ENCODE measurements at regions not wholly inside any gene's neighbourhood (a gene's known extent, or its start where the extent isn't known, plus 50 kb on each side); places are given as distances from the start of the nearest gene placed in this dataset.

- intact Hi-C loops (cut with DNase I) = no loop called here
- H3K4me3 ChIP-seq = no peak overlapping the region
Observed at GRCh38 chr12:19726122-19726521, 286.8 kb downstream of the AEBP2 start.

GRCh38 chr12:19726592-19726991, 287.3 kb downstream of the AEBP2 start:
- no peaks in the 10 kb centered on the region for H3K36me3 ChIP-seq
- TF ChIP-seq POLR2AphosphoS5 (IDR thresholded peaks at IDR 0.05; ENCODE audit: insufficient read depth in 1 of 2, low read depth in 1 of 2) = no peak
- no peak for TF ChIP-seq POLR2A (IDR thresholded peaks at IDR 0.05)
- TF ChIP-seq CTCF (IDR thresholded peaks at IDR 0.05) = no peak
- no peak overlapping the region for H3K27ac ChIP-seq
- no peaks in the 10 kb centered on the region for H3K9me3 ChIP-seq
- DNase-seq (ENCODE audit: extremely low spot score in 2 of 2) = no peak
- intact Hi-C loops (cut with DNase I) = no loop called here
- no peaks in the 10 kb centered on the region for H3K27me3 ChIP-seq
- H3K4me3 ChIP-seq = no peak overlapping the region
- no peaks in the 10 kb centered on the region for H3K4me1 ChIP-seq

More at GRCh38 chr12:19726122-19726521, 286.8 kb downstream of the AEBP2 start:
- Histone ChIP-seq H3K27me3 (no peaks in the 10 kb centered on the region), H3K27ac (no peak overlapping the region), H3K36me3 (no peaks in the 10 kb centered on the region), H3K4me1 (no peaks in the 10 kb centered on the region), H3K9me3 (no peaks in the 10 kb centered on the region)
- TF ChIP-seq POLR2AphosphoS5 (IDR thresholded peaks at IDR 0.05; ENCODE audit: insufficient read depth in 1 of 2, low read depth in 1 of 2) (no peak), POLR2A (IDR thresholded peaks at IDR 0.05) (no peak), CTCF (IDR thresholded peaks at IDR 0.05) (no peak)
- DNase-seq (ENCODE audit: extremely low spot score in 2 of 2) = no peak

- no peak overlapping the region for H3K4me3 ChIP-seq
- no peaks in the 10 kb centered on the region for H3K27me3 ChIP-seq
- no peaks in the 10 kb centered on the region for H3K9me3 ChIP-seq
- intact Hi-C loops (cut with DNase I) = no loop called here
- TF ChIP-seq POLR2AphosphoS5 (IDR thresholded peaks at IDR 0.05; ENCODE audit: insufficient read depth in 1 of 2, low read depth in 1 of 2) (no peak), CTCF (IDR thresholded peaks at IDR 0.05) (no peak), POLR2A (IDR thresholded peaks at IDR 0.05) (no peak)
- no peaks in the 10 kb centered on the region for H3K4me1 ChIP-seq
- H3K27ac ChIP-seq = no peak overlapping the region
- no peaks in the 10 kb centered on the region for H3K36me3 ChIP-seq
- DNase-seq (ENCODE audit: extremely low spot score in 2 of 2) = no peak
Observed at GRCh38 chr12:19737019-19737418, 297.7 kb downstream of the AEBP2 start.

- intact Hi-C loops (cut with DNase I) = no loop called here
- TF ChIP-seq POLR2A (IDR thresholded peaks at IDR 0.05) (no peak), CTCF (IDR thresholded peaks at IDR 0.05) (peak in 2 of 3 experiments; percentile 25 to 53)
- H3K4me3 ChIP-seq = no peak overlapping the region
- no peak overlapping the region for H3K27ac ChIP-seq
- H3K27me3 ChIP-seq = no peaks in the 10 kb centered on the region
- no peak for DNase-seq (ENCODE audit: extremely low spot score in 2 of 2)
- no peaks in the 10 kb centered on the region for H3K9me3 ChIP-seq
- H3K36me3 ChIP-seq = no peaks in the 10 kb centered on the region
- H3K4me1 ChIP-seq = no peaks in the 10 kb centered on the region
Observed at GRCh38 chr12:19739195-19739776, 300.0 kb downstream of the AEBP2 start.

GRCh38 chr12:19740472-19741131, 301.3 kb downstream of the AEBP2 start:
- Histone ChIP-seq H3K9me3 (no peaks in the 10 kb centered on the region), H3K27me3 (no peaks in the 10 kb centered on the region), H3K36me3 (no peaks in the 10 kb centered on the region), H3K4me3 (no peak overlapping the region), H3K4me1 (no peaks in the 10 kb centered on the region), H3K27ac (no peak overlapping the region)
- TF ChIP-seq POLR2AphosphoS5 (IDR thresholded peaks at IDR 0.05; ENCODE audit: insufficient read depth in 1 of 2, low read depth in 1 of 2) (no peak), POLR2A (IDR thresholded peaks at IDR 0.05) (no peak), CTCF (IDR thresholded peaks at IDR 0.05) (no peak)
- no peak for DNase-seq (ENCODE audit: extremely low spot score in 2 of 2)
- intact Hi-C loops (cut with DNase I) = no loop called here
